ENCODE measurements at regions not wholly inside any gene's neighbourhood (a gene's known extent, or its start where the extent isn't known, plus 50 kb on each side); places are given as distances from the start of the nearest gene placed in this dataset.

- Histone ChIP-seq H3K36me3 (ENCODE audit: control insufficient read depth in 2 of 2, insufficient read depth in 2 of 2, low read length in 1 of 2) (no peaks in the 10 kb centered on the region), H3K9me3 (ENCODE audit: control insufficient read depth in 2 of 2, insufficient read depth in 1 of 2, low read depth in 1 of 2, low read length in 1 of 2) (peaks cover 6 to 9% of the 10 kb centered on the region in 2 donors), H3K27ac (ENCODE audit: low read depth in 2 of 2, low read length in 1 of 2) (no peak overlapping the region), H3K4me3 (ENCODE audit: low read depth in 1 of 2, low read length in 2 of 2) (no peak overlapping the region), H3K4me1 (ENCODE audit: control insufficient read depth in 2 of 2, insufficient read depth in 2 of 2, low read length in 1 of 2) (no peaks in the 10 kb centered on the region), H3K27me3 (ENCODE audit: control insufficient read depth in 1 of 2, insufficient read depth in 2 of 2, low read length in 2 of 2) (no peaks in the 10 kb centered on the region)
- 91 to 95% methylated on average over 17 of the region's 17 CpGs for WGBS, 2 donors
Observed at GRCh38 chr7:53087274-53087673, 51.8 kb downstream of the POM121L12 start.

GRCh38 chr7:53094191-53094590 lies 58.8 kb downstream of the POM121L12 start:
- Histone ChIP-seq H3K27ac (ENCODE audit: low read depth in 2 of 2, low read length in 1 of 2) (no peak overlapping the region), H3K9me3 (ENCODE audit: control insufficient read depth in 2 of 2, insufficient read depth in 1 of 2, low read depth in 1 of 2, low read length in 1 of 2) (no peaks in the 10 kb centered on the region), H3K4me3 (ENCODE audit: low read depth in 1 of 2, low read length in 2 of 2) (no peak overlapping the region), H3K36me3 (ENCODE audit: control insufficient read depth in 2 of 2, insufficient read depth in 2 of 2, low read length in 1 of 2) (no peaks in the 10 kb centered on the region), H3K27me3 (ENCODE audit: control insufficient read depth in 1 of 2, insufficient read depth in 2 of 2, low read length in 2 of 2) (no peaks in the 10 kb centered on the region), H3K4me1 (ENCODE audit: control insufficient read depth in 2 of 2, insufficient read depth in 2 of 2, low read length in 1 of 2) (no peaks in the 10 kb centered on the region)
- WGBS, 2 donors: 72 to 76% methylated on average over 3 of the region's 3 CpGs

- Histone ChIP-seq H3K27ac (ENCODE audit: low read depth in 2 of 2, low read length in 1 of 2) (no peak overlapping the region), H3K4me3 (ENCODE audit: low read depth in 1 of 2, low read length in 2 of 2) (no peak overlapping the region), H3K9me3 (ENCODE audit: control insufficient read depth in 2 of 2, insufficient read depth in 1 of 2, low read depth in 1 of 2, low read length in 1 of 2) (no peaks in the 10 kb centered on the region), H3K4me1 (ENCODE audit: control insufficient read depth in 2 of 2, insufficient read depth in 2 of 2, low read length in 1 of 2) (no peaks in the 10 kb centered on the region), H3K36me3 (ENCODE audit: control insufficient read depth in 2 of 2, insufficient read depth in 2 of 2, low read length in 1 of 2) (no peaks in the 10 kb centered on the region), H3K27me3 (ENCODE audit: control insufficient read depth in 1 of 2, insufficient read depth in 2 of 2, low read length in 2 of 2) (no peaks in the 10 kb centered on the region)
- WGBS, 2 donors: 85 to 87% methylated on average over 2 of the region's 2 CpGs
Observed at GRCh38 chr7:53094827-53095226, 59.4 kb downstream of the POM121L12 start.

GRCh38 chr7:53095731-53096501 lies 60.5 kb downstream of the POM121L12 start:
- Histone ChIP-seq H3K4me1 (ENCODE audit: control insufficient read depth in 2 of 2, insufficient read depth in 2 of 2, low read length in 1 of 2) (no peaks in the 10 kb centered on the region), H3K9me3 (ENCODE audit: control insufficient read depth in 2 of 2, insufficient read depth in 1 of 2, low read depth in 1 of 2, low read length in 1 of 2) (no peaks in the 10 kb centered on the region), H3K27me3 (ENCODE audit: control insufficient read depth in 1 of 2, insufficient read depth in 2 of 2, low read length in 2 of 2) (no peaks in the 10 kb centered on the region), H3K36me3 (ENCODE audit: control insufficient read depth in 2 of 2, insufficient read depth in 2 of 2, low read length in 1 of 2) (no peaks in the 10 kb centered on the region), H3K27ac (ENCODE audit: low read depth in 2 of 2, low read length in 1 of 2) (no peak overlapping the region), H3K4me3 (ENCODE audit: low read depth in 1 of 2, low read length in 2 of 2) (no peak overlapping the region)
- 33 to 51% methylated on average over 3 of the region's 3 CpGs for WGBS, 2 donors

GRCh38 chr7:53100091-53100490 lies 64.7 kb downstream of the POM121L12 start:
- Histone ChIP-seq H3K27me3 (ENCODE audit: control insufficient read depth in 1 of 2, insufficient read depth in 2 of 2, low read length in 2 of 2) (no peaks in the 10 kb centered on the region), H3K4me1 (ENCODE audit: control insufficient read depth in 2 of 2, insufficient read depth in 2 of 2, low read length in 1 of 2) (no peaks in the 10 kb centered on the region), H3K4me3 (ENCODE audit: low read depth in 1 of 2, low read length in 2 of 2) (no peak overlapping the region), H3K9me3 (ENCODE audit: control insufficient read depth in 2 of 2, insufficient read depth in 1 of 2, low read depth in 1 of 2, low read length in 1 of 2) (peaks cover 0 to 2% of the 10 kb centered on the region in 2 donors), H3K36me3 (ENCODE audit: control insufficient read depth in 2 of 2, insufficient read depth in 2 of 2, low read length in 1 of 2) (no peaks in the 10 kb centered on the region), H3K27ac (ENCODE audit: low read depth in 2 of 2, low read length in 1 of 2) (no peak overlapping the region)
- WGBS, 2 donors: 70 to 80% methylated on average over 4 of the region's 4 CpGs

GRCh38 chr7:53101026-53101425 lies 65.6 kb downstream of the POM121L12 start:
- Histone ChIP-seq H3K27me3 (ENCODE audit: control insufficient read depth in 1 of 2, insufficient read depth in 2 of 2, low read length in 2 of 2) (no peaks in the 10 kb centered on the region), H3K36me3 (ENCODE audit: control insufficient read depth in 2 of 2, insufficient read depth in 2 of 2, low read length in 1 of 2) (no peaks in the 10 kb centered on the region), H3K27ac (ENCODE audit: low read depth in 2 of 2, low read length in 1 of 2) (no peak overlapping the region), H3K9me3 (ENCODE audit: control insufficient read depth in 2 of 2, insufficient read depth in 1 of 2, low read depth in 1 of 2, low read length in 1 of 2) (peaks cover 0 to 2% of the 10 kb centered on the region in 2 donors), H3K4me3 (ENCODE audit: low read depth in 1 of 2, low read length in 2 of 2) (no peak overlapping the region), H3K4me1 (ENCODE audit: control insufficient read depth in 2 of 2, insufficient read depth in 2 of 2, low read length in 1 of 2) (no peaks in the 10 kb centered on the region)
- 53 to 61% methylated on average over 7 of the region's 7 CpGs for WGBS, 2 donors

- Histone ChIP-seq H3K4me1 (ENCODE audit: control insufficient read depth in 2 of 2, insufficient read depth in 2 of 2, low read length in 1 of 2) (no peaks in the 10 kb centered on the region), H3K36me3 (ENCODE audit: control insufficient read depth in 2 of 2, insufficient read depth in 2 of 2, low read length in 1 of 2) (no peaks in the 10 kb centered on the region)
- 79% methylated on average over 4 of the region's 4 CpGs for WGBS, 2 donors
Observed at GRCh38 chr7:53110425-53110824, 75.0 kb downstream of the POM121L12 start.

GRCh38 chr7:53111031-53111430 lies 75.6 kb downstream of the POM121L12 start:
- no peaks in the 10 kb centered on the region for H3K36me3 ChIP-seq (ENCODE audit: control insufficient read depth in 2 of 2, insufficient read depth in 2 of 2, low read length in 1 of 2)
- peaks cover 0 to 2% of the 10 kb centered on the region in 2 donors for H3K9me3 ChIP-seq (ENCODE audit: control insufficient read depth in 2 of 2, insufficient read depth in 1 of 2, low read depth in 1 of 2, low read length in 1 of 2)
- H3K27me3 ChIP-seq (ENCODE audit: control insufficient read depth in 1 of 2, insufficient read depth in 2 of 2, low read length in 2 of 2): no peaks in the 10 kb centered on the region
- no peaks in the 10 kb centered on the region for H3K4me1 ChIP-seq (ENCODE audit: control insufficient read depth in 2 of 2, insufficient read depth in 2 of 2, low read length in 1 of 2)
- H3K27ac ChIP-seq (ENCODE audit: low read depth in 2 of 2, low read length in 1 of 2): no peak overlapping the region
- WGBS, 2 donors: 54 to 55% methylated on average over 1 of the region's 1 CpG
- H3K4me3 ChIP-seq (ENCODE audit: low read depth in 1 of 2, low read length in 2 of 2): no peak overlapping the region

More at GRCh38 chr7:53110425-53110824, 75.0 kb downstream of the POM121L12 start:
- no peaks in the 10 kb centered on the region for H3K27me3 ChIP-seq (ENCODE audit: control insufficient read depth in 1 of 2, insufficient read depth in 2 of 2, low read length in 2 of 2)
- no peak overlapping the region for H3K27ac ChIP-seq (ENCODE audit: low read depth in 2 of 2, low read length in 1 of 2)
- peaks cover 0 to 2% of the 10 kb centered on the region in 2 donors for H3K9me3 ChIP-seq (ENCODE audit: control insufficient read depth in 2 of 2, insufficient read depth in 1 of 2, low read depth in 1 of 2, low read length in 1 of 2)
- H3K4me3 ChIP-seq (ENCODE audit: low read depth in 1 of 2, low read length in 2 of 2): no peak overlapping the region

GRCh38 chr7:53113424-53113823 lies 78.0 kb downstream of the POM121L12 start:
- no peaks in the 10 kb centered on the region for H3K36me3 ChIP-seq (ENCODE audit: control insufficient read depth in 2 of 2, insufficient read depth in 2 of 2, low read length in 1 of 2)
- no peaks in the 10 kb centered on the region for H3K27me3 ChIP-seq (ENCODE audit: control insufficient read depth in 1 of 2, insufficient read depth in 2 of 2, low read length in 2 of 2)
- 77 to 82% methylated on average over 4 of the region's 4 CpGs for WGBS, 2 donors
- H3K4me1 ChIP-seq (ENCODE audit: control insufficient read depth in 2 of 2, insufficient read depth in 2 of 2, low read length in 1 of 2): no peaks in the 10 kb centered on the region
- H3K27ac ChIP-seq (ENCODE audit: low read depth in 2 of 2, low read length in 1 of 2): no peak overlapping the region
- no peak overlapping the region for H3K4me3 ChIP-seq (ENCODE audit: low read depth in 1 of 2, low read length in 2 of 2)
- H3K9me3 ChIP-seq (ENCODE audit: control insufficient read depth in 2 of 2, insufficient read depth in 1 of 2, low read depth in 1 of 2, low read length in 1 of 2): peaks cover 0 to 2% of the 10 kb centered on the region in 2 donors

- no peaks in the 10 kb centered on the region for H3K4me1 ChIP-seq (ENCODE audit: control insufficient read depth in 2 of 2, insufficient read depth in 2 of 2, low read length in 1 of 2)
- 53 to 56% methylated on average over 4 of the region's 4 CpGs for WGBS, 2 donors
- no peaks in the 10 kb centered on the region for H3K9me3 ChIP-seq (ENCODE audit: control insufficient read depth in 2 of 2, insufficient read depth in 1 of 2, low read depth in 1 of 2, low read length in 1 of 2)
- H3K27me3 ChIP-seq (ENCODE audit: control insufficient read depth in 1 of 2, insufficient read depth in 2 of 2, low read length in 2 of 2): no peaks in the 10 kb centered on the region
- H3K36me3 ChIP-seq (ENCODE audit: control insufficient read depth in 2 of 2, insufficient read depth in 2 of 2, low read length in 1 of 2): no peaks in the 10 kb centered on the region
- H3K27ac ChIP-seq (ENCODE audit: low read depth in 2 of 2, low read length in 1 of 2): no peak overlapping the region
- H3K4me3 ChIP-seq (ENCODE audit: low read depth in 1 of 2, low read length in 2 of 2): no peak overlapping the region
Observed at GRCh38 chr7:53119514-53119941, 84.1 kb downstream of the POM121L12 start.
